H9 (cell line): ENCODE measurements at regions not wholly inside any gene's neighbourhood (a gene's known extent, or its start where the extent isn't known, plus 50 kb on each side); places are given as distances from the start of the nearest gene placed in this dataset.

ENCODE experiments used
- DNase-seq: peaks from one replicate; pipeline ENCODE4 v3.0.0-alpha.2; 2017
- H2AFZ ChIP-seq: one replicate; pipeline ENCODE4 v1.6.1; 2013; ENCODE audit warnings: mild to moderate bottlenecking, low read length, control low read depth, moderate library complexity
- H2AK5ac ChIP-seq: 2 replicates; pipeline ENCODE4 v1.6.1; 2013; ENCODE audit warnings: low read length, control low read depth, mixed read lengths; ENCODE audit not compliant: insufficient read length
- H2BK120ac ChIP-seq: one replicate; pipeline ENCODE4 v1.6.1; 2013; ENCODE audit warnings: low read depth, mild to moderate bottlenecking, low read length, control low read depth, inconsistent platforms; ENCODE audit not compliant: poor library complexity, severe bottlenecking
- H2BK12ac ChIP-seq: 2 replicates; pipeline ENCODE4 v1.6.1; 2013; ENCODE audit warnings: low read length, control low read depth, mixed read lengths, low read depth; ENCODE audit not compliant: insufficient read length
- H2BK15ac ChIP-seq: 2 replicates; pipeline ENCODE4 v1.6.1; 2013; ENCODE audit warnings: low read depth, low read length, control low read depth
- H2BK20ac ChIP-seq: one replicate; pipeline ENCODE4 v1.6.1; 2013; ENCODE audit warnings: low read depth, mild to moderate bottlenecking, low read length, control low read depth, inconsistent platforms; ENCODE audit not compliant: poor library complexity, severe bottlenecking
- H2BK5ac ChIP-seq: 2 replicates; pipeline ENCODE4 v1.6.1; 2013; ENCODE audit warnings: low read length, control low read depth, mixed read lengths; ENCODE audit not compliant: insufficient read length
- H3K14ac ChIP-seq: 2 replicates; pipeline ENCODE4 v1.6.1; 2013; ENCODE audit warnings: low read length, control low read depth; ENCODE audit not compliant: insufficient read depth
- H3K18ac ChIP-seq: 2 replicates; pipeline ENCODE4 v1.6.1; 2013; ENCODE audit warnings: low read depth, mild to moderate bottlenecking, mixed read lengths, low read length, control low read depth; ENCODE audit not compliant: insufficient read length
- H3K23ac ChIP-seq: 2 replicates; pipeline ENCODE4 v1.6.1; 2013; ENCODE audit warnings: low read length, control low read depth, mixed read lengths, low read depth; ENCODE audit not compliant: insufficient read length
- H3K23me2 ChIP-seq: 2 replicates; pipeline ENCODE4 v1.6.1; 2013; ENCODE audit warnings: low read depth, mild to moderate bottlenecking, mixed read lengths, low read length, control low read depth; ENCODE audit not compliant: insufficient read length, poor library complexity, severe bottlenecking
- H3K27ac ChIP-seq: 2 replicates; pipeline ENCODE4 v1.5.1; 2013; ENCODE audit warnings: low read length, control low read depth, mixed read lengths, low read depth; ENCODE audit not compliant: insufficient read length
- H3K27me3 ChIP-seq: 2 replicates; pipeline ENCODE4 v1.6.1; 2013; ENCODE audit warnings: low read length, control low read depth, inconsistent platforms; ENCODE audit not compliant: insufficient read depth
- H3K4ac ChIP-seq: 2 replicates; pipeline ENCODE4 v1.6.1; 2013; ENCODE audit warnings: low read depth, mild to moderate bottlenecking, control low read depth, inconsistent platforms, low read length, moderate library complexity
- H3K4me1 ChIP-seq: 2 replicates; pipeline ENCODE4 v1.6.1; 2013; ENCODE audit warnings: low read length, control low read depth, inconsistent platforms; ENCODE audit not compliant: insufficient read depth
- H3K4me2 ChIP-seq: 2 replicates; pipeline ENCODE4 v1.6.1; 2013; ENCODE audit warnings: low read length, control low read depth, mixed read lengths; ENCODE audit not compliant: insufficient read length, insufficient read depth
- H3K56ac ChIP-seq: 2 replicates; pipeline ENCODE4 v1.6.1; 2013; ENCODE audit warnings: low read depth, mild to moderate bottlenecking, mixed read lengths, low read length, control low read depth; ENCODE audit not compliant: insufficient read length
- H3K79me1 ChIP-seq: 2 replicates; pipeline ENCODE4 v1.6.1; 2013; ENCODE audit warnings: low read depth, mild to moderate bottlenecking, moderate library complexity, low read length, control low read depth, inconsistent platforms; ENCODE audit not compliant: insufficient read depth, poor library complexity, severe bottlenecking
- H3K79me2 ChIP-seq: 2 replicates; pipeline ENCODE4 v1.6.1; 2013; ENCODE audit warnings: low read length, control low read depth, inconsistent platforms; ENCODE audit not compliant: insufficient read depth
- H3K9ac ChIP-seq: 2 replicates; pipeline ENCODE4 v1.6.1; 2013; ENCODE audit warnings: low read length, control low read depth, mixed read lengths; ENCODE audit not compliant: insufficient read length; ENCODE audit errors: extremely low read depth
- H3K9me3 ChIP-seq: one replicate; pipeline ENCODE4 v1.6.1; 2013; ENCODE audit warnings: low read depth, low read length, inconsistent platforms; ENCODE audit not compliant: control insufficient read depth
- H3T11ph ChIP-seq: one replicate; pipeline ENCODE4 v1.6.1; 2013; ENCODE audit warnings: mild to moderate bottlenecking, low read length, control low read depth, inconsistent platforms
- H4K20me1 ChIP-seq: one replicate; pipeline ENCODE4 v1.6.1; 2013; ENCODE audit not compliant: control insufficient read depth, insufficient read length, insufficient read depth
- H4K5ac ChIP-seq: 2 replicates; pipeline ENCODE4 v1.6.1; 2013; ENCODE audit warnings: low read depth, mild to moderate bottlenecking, mixed read lengths, low read length, control low read depth; ENCODE audit not compliant: insufficient read length
- H4K8ac ChIP-seq: replicated peaks from 2 replicates; pipeline ENCODE4 v1.6.1; 2013; ENCODE audit warnings: low read length, control low read depth, mixed read lengths, low read depth; ENCODE audit not compliant: insufficient read length
- H4K91ac ChIP-seq: 2 replicates; pipeline ENCODE4 v1.6.1; 2013; ENCODE audit warnings: low read depth, mild to moderate bottlenecking, moderate library complexity, mixed read lengths, low read length, control low read depth; ENCODE audit not compliant: insufficient read length
- H3K27ac Mint-ChIP-seq, 3 experiments: 2 replicates in 2 of 3; 3 replicates in 1 of 3; pipeline ENCODE4 v1.8.0; 2020 to 2021; ENCODE audit warnings: mixed read lengths in 3 of 3, mild to moderate bottlenecking in 1 of 3, moderate library complexity in 1 of 3
- H3K27me3 Mint-ChIP-seq: 2 replicates; pipeline ENCODE4 v1.8.0; 2021; ENCODE audit warnings: low read depth, mild to moderate bottlenecking, moderate library complexity, mixed read lengths
- H3K36me3 Mint-ChIP-seq, 3 experiments: 2 replicates in 2 of 3; 3 replicates in 1 of 3; pipeline ENCODE4 v1.8.0; 2020 to 2021; ENCODE audit warnings: low read depth in 3 of 3, mixed read lengths in 3 of 3; ENCODE audit not compliant: insufficient read depth in 1 of 3
- H3K4me1 Mint-ChIP-seq, 2 experiments: 2 replicates each; pipeline ENCODE4 v1.8.0; 2020; ENCODE audit warnings: mixed read lengths in 2 of 2
- H3K4me3 Mint-ChIP-seq, 2 experiments: 2 replicates in 1 of 2; 3 replicates in 1 of 2; pipeline ENCODE4 v1.8.0; 2020 to 2021; ENCODE audit warnings: mild to moderate bottlenecking in 2 of 2, mixed read lengths in 2 of 2, moderate library complexity in 1 of 2
- H3K9me3 Mint-ChIP-seq, 2 experiments: 2 replicates in 1 of 2; 3 replicates in 1 of 2; pipeline ENCODE4 v1.8.0; 2020; ENCODE audit warnings: mild to moderate bottlenecking in 2 of 2, mixed read lengths in 2 of 2, moderate library complexity in 1 of 2
- WGBS: extraction: QIAGEN DNeasy Blood & Tissue Kit; methylation state at CpG from one replicate; pipeline ENCODE4 v1.1.7; 2013; ENCODE audit warnings: missing lambda C conversion rate, low lambda C conversion rate, mixed read lengths; ENCODE audit not compliant: insufficient read length; ENCODE audit errors: extremely low coverage; 5-methylcytosine and 5-hydroxymethylcytosine counted together
- TF ChIP-seq, protein P1 (sequence below): fragments of 200-600 bp; sonication (generic); conservative IDR thresholded peaks from 3 replicates; pipeline ENCODE4 v1.8.0; 2021; ENCODE audit warnings: antibody characterized with exemption, mild to moderate bottlenecking

- H4K20me1 ChIP-seq: no peaks in the 10 kb centered on the region
- H4K5ac ChIP-seq: no peak overlapping the region
- no peak overlapping the region for H2BK12ac ChIP-seq
- no peak overlapping the region for H3K27ac ChIP-seq
- no CpG with 5 or more reads among the region's 4 CpGs for WGBS
- no peak overlapping the region for H3K4ac ChIP-seq
- H3K36me3 Mint-ChIP-seq: peaks cover 0 to 1% (median 0%) of the 10 kb centered on the region in 3 experiments; a peak in 1 of 7 replicates
- no peak overlapping the region for H3K4me2 ChIP-seq
- H2BK5ac ChIP-seq: no peak overlapping the region
- no peak overlapping the region for H3K18ac ChIP-seq
- no peak overlapping the region for H4K91ac ChIP-seq
- no peak overlapping the region for H3K9ac ChIP-seq
- no peaks in the 10 kb centered on the region for H3K9me3 ChIP-seq
- no peak overlapping the region for H2BK20ac ChIP-seq
- TF ChIP-seq, protein P1, sequence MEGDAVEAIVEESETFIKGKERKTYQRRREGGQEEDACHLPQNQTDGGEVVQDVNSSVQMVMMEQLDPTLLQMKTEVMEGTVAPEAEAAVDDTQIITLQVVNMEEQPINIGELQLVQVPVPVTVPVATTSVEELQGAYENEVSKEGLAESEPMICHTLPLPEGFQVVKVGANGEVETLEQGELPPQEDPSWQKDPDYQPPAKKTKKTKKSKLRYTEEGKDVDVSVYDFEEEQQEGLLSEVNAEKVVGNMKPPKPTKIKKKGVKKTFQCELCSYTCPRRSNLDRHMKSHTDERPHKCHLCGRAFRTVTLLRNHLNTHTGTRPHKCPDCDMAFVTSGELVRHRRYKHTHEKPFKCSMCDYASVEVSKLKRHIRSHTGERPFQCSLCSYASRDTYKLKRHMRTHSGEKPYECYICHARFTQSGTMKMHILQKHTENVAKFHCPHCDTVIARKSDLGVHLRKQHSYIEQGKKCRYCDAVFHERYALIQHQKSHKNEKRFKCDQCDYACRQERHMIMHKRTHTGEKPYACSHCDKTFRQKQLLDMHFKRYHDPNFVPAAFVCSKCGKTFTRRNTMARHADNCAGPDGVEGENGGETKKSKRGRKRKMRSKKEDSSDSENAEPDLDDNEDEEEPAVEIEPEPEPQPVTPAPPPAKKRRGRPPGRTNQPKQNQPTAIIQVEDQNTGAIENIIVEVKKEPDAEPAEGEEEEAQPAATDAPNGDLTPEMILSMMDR: no peak
- H4K8ac ChIP-seq: no peak overlapping the region
- H3K23me2 ChIP-seq: no peaks in the 10 kb centered on the region
- H2AK5ac ChIP-seq: no peak overlapping the region
- no peaks in the 10 kb centered on the region for H3K79me2 ChIP-seq
- no peak overlapping the region for H3K14ac ChIP-seq
- H3K4me1 ChIP-seq: no peaks in the 10 kb centered on the region
- peaks cover 3 to 4% of the 10 kb centered on the region in 2 experiments; a peak in 3 of 5 replicates for H3K9me3 Mint-ChIP-seq
- no peak overlapping the region for H2BK120ac ChIP-seq
- H3K56ac ChIP-seq: no peak overlapping the region
- H3K27me3 ChIP-seq: no peaks in the 10 kb centered on the region
- H3K23ac ChIP-seq: no peak overlapping the region
- H3K27me3 Mint-ChIP-seq: no peaks in the 10 kb centered on the region
- no peak overlapping the region for H2AFZ ChIP-seq
- no peaks in the 10 kb centered on the region for H3K4me1 Mint-ChIP-seq
- no peak overlapping the region for H3K4me3 Mint-ChIP-seq
- H3T11ph ChIP-seq: no peak overlapping the region
- H3K79me1 ChIP-seq: no peaks in the 10 kb centered on the region
- no peak overlapping the region for H2BK15ac ChIP-seq
- H3K27ac Mint-ChIP-seq: no peak overlapping the region
- no peak for DNase-seq
Measured at GRCh38 chr2:228589115-228589514, 407.6 kb upstream of the SPHKAP start.
